Neural cell (in vitro differentiated cells): ENCODE measurements at regions not wholly inside any gene's neighbourhood (a gene's known extent, or its start where the extent isn't known, plus 50 kb on each side); places are given as distances from the start of the nearest gene placed in this dataset.

Experiments used
- H2AFZ ChIP-seq: fragments of 200-600, 300-800 bp; sonication (generic), shearing (Covaris generic); 2 replicates; pipeline ENCODE4 v1.6.0; 2014; ENCODE audit warnings: low read depth, mild to moderate bottlenecking, antibody characterized with exemption, low read length, moderate library complexity
- H3F3A ChIP-seq: fragments of 200-600 bp; shearing (Covaris generic); 2 replicates; pipeline ENCODE4 v1.6.1; 2016; ENCODE audit warnings: mild to moderate bottlenecking, moderate library complexity, mixed read lengths, antibody characterized with exemption, low read length; ENCODE audit not compliant: insufficient read depth, poor library complexity, severe bottlenecking
- H3K27ac ChIP-seq: fragments of 200-600, 300-800 bp; sonication (generic), shearing (Covaris generic); 2 replicates; pipeline ENCODE4 v1.5.1; 2014; ENCODE audit warnings: mild to moderate bottlenecking, low read length, moderate library complexity
- H3K27me3 ChIP-seq: fragments of 300-800, 200-600 bp; sonication (generic), shearing (Covaris generic); 2 replicates; pipeline ENCODE4 v1.6.0; 2014; ENCODE audit warnings: mild to moderate bottlenecking, low read depth, low read length, moderate library complexity; ENCODE audit not compliant: insufficient read depth
- H3K36me3 ChIP-seq: fragments of 300-800, 200-600 bp; sonication (generic), shearing (Covaris generic); 2 replicates; pipeline ENCODE4 v1.5.1; 2014; ENCODE audit warnings: mild to moderate bottlenecking, antibody characterized with exemption, low read length, moderate library complexity; ENCODE audit not compliant: insufficient read depth
- H3K4me2 ChIP-seq: fragments of 300-800, 200-600 bp; sonication (generic), shearing (Covaris generic); 2 replicates; pipeline ENCODE4 v1.6.0; 2014; ENCODE audit warnings: mild to moderate bottlenecking, low read length
- H3K4me3 ChIP-seq: fragments of 300-800, 200-600 bp; sonication (generic), shearing (Covaris generic); 2 replicates; pipeline ENCODE4 v1.5.1; 2014; ENCODE audit warnings: mild to moderate bottlenecking, low read length, moderate library complexity
- H3K79me2 ChIP-seq: fragments of 200-600 bp; shearing (Covaris generic); replicated peaks from 2 replicates; pipeline ENCODE4 v1.6.0; 2014; ENCODE audit warnings: mild to moderate bottlenecking, low read length, moderate library complexity; ENCODE audit not compliant: insufficient read depth
- H3K9ac ChIP-seq: fragments of 300-800, 200-600 bp; sonication (generic), shearing (Covaris generic); 2 replicates; pipeline ENCODE4 v1.6.1; 2016; ENCODE audit warnings: mild to moderate bottlenecking, low read length, mixed read lengths
- H3K9me2 ChIP-seq: fragments of 200-600 bp; shearing (Covaris generic); 2 replicates; pipeline ENCODE4 v1.6.1; 2016; ENCODE audit warnings: mild to moderate bottlenecking, low read length, mixed read lengths; ENCODE audit not compliant: insufficient read depth
- H3K9me3 ChIP-seq: fragments of 200-600, 300-800 bp; sonication (generic), shearing (Covaris generic); 2 replicates; pipeline ENCODE4 v1.6.1; 2016; ENCODE audit warnings: mild to moderate bottlenecking, mixed run types, low read length, moderate library complexity, mixed read lengths
- H4K20me1 ChIP-seq: fragments of 200-600 bp; shearing (Covaris generic); 2 replicates; pipeline ENCODE4 v1.6.1; 2016; ENCODE audit warnings: mild to moderate bottlenecking, mixed run types; ENCODE audit not compliant: insufficient read depth
- CTCF ChIP-seq: fragments of 450-650 bp; IDR thresholded peaks from 2 replicates; pipeline ENCODE4 v1.5.1; 2014; ENCODE audit warnings: antibody characterized with exemption, mild to moderate bottlenecking, moderate library complexity; ENCODE audit not compliant: poor library complexity, severe bottlenecking
- EP300 ChIP-seq: fragments of 450-650 bp; conservative IDR thresholded peaks from 2 replicates; pipeline ENCODE4 v1.6.1; 2014; ENCODE audit warnings: antibody characterized with exemption, mild to moderate bottlenecking, moderate library complexity; ENCODE audit not compliant: poor library complexity, severe bottlenecking
- EZH2 ChIP-seq: fragments of 200-600, 300-800 bp; shearing (Covaris generic), sonication (generic); IDR thresholded peaks from 2 replicates; pipeline ENCODE4 v1.6.1; 2014; ENCODE audit warnings: antibody characterized with exemption, low read length, borderline replicate concordance, mild to moderate bottlenecking; ENCODE audit not compliant: insufficient read depth, poor library complexity, severe bottlenecking
- MXI1 ChIP-seq: fragments of 450-650 bp; conservative IDR thresholded peaks from 2 replicates; pipeline ENCODE4 v1.6.1; 2014; ENCODE audit warnings: antibody characterized with exemption, mild to moderate bottlenecking; ENCODE audit not compliant: poor library complexity, severe bottlenecking
- POLR2AphosphoS5 ChIP-seq: IDR thresholded peaks from 2 replicates; pipeline ENCODE4 v1.6.1; 2012
- RAD21 ChIP-seq: fragments of 450-650 bp; conservative IDR thresholded peaks from 2 replicates; pipeline ENCODE4 v1.6.1; 2014; ENCODE audit warnings: antibody characterized with exemption, mild to moderate bottlenecking, moderate library complexity
- SMC3 ChIP-seq: fragments of 450-650 bp; conservative IDR thresholded peaks from 2 replicates; pipeline ENCODE4 v1.6.1; 2014; ENCODE audit warnings: antibody characterized with exemption, mild to moderate bottlenecking, moderate library complexity; ENCODE audit not compliant: poor library complexity
- TAF1 ChIP-seq: IDR thresholded peaks from 2 replicates; pipeline ENCODE4 v1.6.1; 2012; ENCODE audit warnings: low read depth
- TF ChIP-seq, protein P1 (sequence below): IDR thresholded peaks from 2 replicates; pipeline ENCODE4 v1.6.1; 2012; ENCODE audit warnings: borderline replicate concordance

- Histone ChIP-seq H3K4me2 (no peak overlapping the region), H3K36me3 (no peaks in the 10 kb centered on the region), H3K27me3 (no peaks in the 10 kb centered on the region), H2AFZ (no peak overlapping the region), H3K27ac (no peak overlapping the region), H3K9ac (no peak overlapping the region), H3K9me2 (no peaks in the 10 kb centered on the region), H3K4me3 (no peak overlapping the region), H4K20me1 (no peaks in the 10 kb centered on the region), H3K79me2 (no peaks in the 10 kb centered on the region), H3F3A (no peaks in the 10 kb centered on the region), H3K9me3 (no peaks in the 10 kb centered on the region)
- TF ChIP-seq MXI1 (no peak), EP300 (no peak), POLR2AphosphoS5 (no peak), RAD21 (no peak), EZH2 (no peak), TAF1 (no peak)
- TF ChIP-seq, protein P1, sequence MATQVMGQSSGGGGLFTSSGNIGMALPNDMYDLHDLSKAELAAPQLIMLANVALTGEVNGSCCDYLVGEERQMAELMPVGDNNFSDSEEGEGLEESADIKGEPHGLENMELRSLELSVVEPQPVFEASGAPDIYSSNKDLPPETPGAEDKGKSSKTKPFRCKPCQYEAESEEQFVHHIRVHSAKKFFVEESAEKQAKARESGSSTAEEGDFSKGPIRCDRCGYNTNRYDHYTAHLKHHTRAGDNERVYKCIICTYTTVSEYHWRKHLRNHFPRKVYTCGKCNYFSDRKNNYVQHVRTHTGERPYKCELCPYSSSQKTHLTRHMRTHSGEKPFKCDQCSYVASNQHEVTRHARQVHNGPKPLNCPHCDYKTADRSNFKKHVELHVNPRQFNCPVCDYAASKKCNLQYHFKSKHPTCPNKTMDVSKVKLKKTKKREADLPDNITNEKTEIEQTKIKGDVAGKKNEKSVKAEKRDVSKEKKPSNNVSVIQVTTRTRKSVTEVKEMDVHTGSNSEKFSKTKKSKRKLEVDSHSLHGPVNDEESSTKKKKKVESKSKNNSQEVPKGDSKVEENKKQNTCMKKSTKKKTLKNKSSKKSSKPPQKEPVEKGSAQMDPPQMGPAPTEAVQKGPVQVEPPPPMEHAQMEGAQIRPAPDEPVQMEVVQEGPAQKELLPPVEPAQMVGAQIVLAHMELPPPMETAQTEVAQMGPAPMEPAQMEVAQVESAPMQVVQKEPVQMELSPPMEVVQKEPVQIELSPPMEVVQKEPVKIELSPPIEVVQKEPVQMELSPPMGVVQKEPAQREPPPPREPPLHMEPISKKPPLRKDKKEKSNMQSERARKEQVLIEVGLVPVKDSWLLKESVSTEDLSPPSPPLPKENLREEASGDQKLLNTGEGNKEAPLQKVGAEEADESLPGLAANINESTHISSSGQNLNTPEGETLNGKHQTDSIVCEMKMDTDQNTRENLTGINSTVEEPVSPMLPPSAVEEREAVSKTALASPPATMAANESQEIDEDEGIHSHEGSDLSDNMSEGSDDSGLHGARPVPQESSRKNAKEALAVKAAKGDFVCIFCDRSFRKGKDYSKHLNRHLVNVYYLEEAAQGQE, result no peak
Measured at GRCh38 chr15:95536638-95537037, 793.9 kb upstream of the NR2F2 start.

DNA sequence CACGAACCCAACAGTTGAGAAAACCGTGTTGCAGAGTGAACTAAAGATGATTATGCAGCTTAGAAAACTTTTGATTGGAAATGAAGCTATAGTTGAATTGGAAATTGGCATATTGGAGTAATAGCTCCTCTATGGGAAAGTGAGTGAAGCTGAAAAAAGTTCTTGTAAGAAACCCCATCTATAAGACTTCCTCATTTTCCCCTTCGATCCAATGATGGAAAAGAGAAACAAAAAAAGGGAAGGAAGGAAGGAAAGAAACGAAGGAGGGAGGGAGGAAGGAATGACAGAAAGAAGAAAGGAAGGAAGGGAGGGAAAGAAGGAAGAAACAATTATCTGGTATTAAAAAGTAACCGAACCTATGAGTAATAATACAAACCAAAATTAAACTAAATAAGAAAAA is 791.8 kb upstream of the NR2F2 start:
- TF ChIP-seq SMC3 (no peak), MXI1 (no peak), TAF1 (no peak), POLR2AphosphoS5 (no peak), RAD21 (no peak), EP300 (no peak), EZH2 (no peak), CTCF (no peak)
- TF ChIP-seq, protein P1, result no peak
- H3K4me3 ChIP-seq, result no peak overlapping the region
- no peaks in the 10 kb centered on the region for H4K20me1 ChIP-seq
- H3K9me2 ChIP-seq, result no peaks in the 10 kb centered on the region
- H3K4me2 ChIP-seq, result no peak overlapping the region
- no peaks in the 10 kb centered on the region for H3K79me2 ChIP-seq
- H3K36me3 ChIP-seq, result no peaks in the 10 kb centered on the region
- H3K27me3 ChIP-seq, result no peaks in the 10 kb centered on the region
- H3K9me3 ChIP-seq, result no peaks in the 10 kb centered on the region
- no peak overlapping the region for H3K27ac ChIP-seq
- H2AFZ ChIP-seq, result no peak overlapping the region
- no peak overlapping the region for H3K9ac ChIP-seq
- no peaks in the 10 kb centered on the region for H3F3A ChIP-seq
